ENCODE measurements at regions not wholly inside any gene's neighbourhood (a gene's known extent, or its start where the extent isn't known, plus 50 kb on each side); places are given as distances from the start of the nearest gene placed in this dataset.
"Not testable (repeated sequence)": the region's sequence is repeated elsewhere in the genome, so short reads cannot be mapped to it uniquely, and the experiment has no call there.

DNA sequence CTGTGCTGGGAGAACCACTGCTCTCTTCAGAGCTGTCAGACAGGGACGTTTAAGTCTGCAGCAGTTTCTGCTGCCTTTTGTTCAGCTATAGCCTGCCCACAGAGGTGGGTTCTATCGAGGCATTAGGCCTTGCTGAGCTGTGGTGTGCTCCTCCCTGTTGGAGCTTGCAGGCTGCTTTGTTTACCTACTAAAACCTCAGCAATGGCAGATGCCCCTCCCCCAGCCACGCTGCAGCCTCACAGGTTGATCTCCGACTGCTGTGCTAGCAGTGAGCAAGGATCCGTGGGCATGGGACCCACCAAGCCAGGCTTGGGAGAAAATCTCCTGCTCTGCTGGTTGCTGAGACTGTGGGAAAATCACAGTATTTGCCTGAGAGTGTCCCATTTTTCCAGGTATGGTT lies 133.8 kb upstream of the UBQLN2 start:
- CTCF ChIA-PET: no interaction called here
- peaks cover 8% of the 10 kb centered on the region for H3K4me1 Mint-ChIP-seq (ENCODE audit: low read depth)
- DNase-seq: no peak
- H3K27ac Mint-ChIP-seq: no peak overlapping the region
- H3K27me3 Mint-ChIP-seq (ENCODE audit: low read depth): no peaks in the 10 kb centered on the region
- ATAC-seq: no peak
- peaks cover 6% of the 10 kb centered on the region for H3K36me3 Mint-ChIP-seq (ENCODE audit: low read depth)
- POLR2A ChIA-PET: no interaction called here
- H3K4me3 Mint-ChIP-seq: no peak overlapping the region
- H3K9me3 Mint-ChIP-seq (ENCODE audit: insufficient read depth): no peaks in the 10 kb centered on the region

DNA sequence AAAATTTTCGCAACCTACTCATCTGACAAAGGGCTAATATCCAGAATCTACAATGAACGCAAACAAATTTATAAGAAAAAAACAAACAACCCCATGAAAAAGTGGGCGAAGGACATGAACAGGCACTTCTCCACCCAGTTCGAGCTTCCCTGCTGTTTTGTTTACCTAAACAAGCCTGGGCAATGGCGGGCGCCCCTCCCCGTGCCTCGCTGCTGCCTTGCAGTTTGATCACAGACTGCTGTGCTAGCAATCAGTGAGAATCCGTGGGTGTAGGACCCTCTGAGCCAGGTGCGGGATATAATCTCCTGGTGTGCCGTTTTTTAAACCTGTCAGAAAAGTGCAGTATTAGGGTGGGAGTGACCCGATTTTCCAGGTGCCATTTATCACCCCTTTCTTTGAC lies 111.4 kb upstream of the UBQLN2 start:
- H3K27me3 Mint-ChIP-seq (ENCODE audit: low read depth); H3K9me3 Mint-ChIP-seq (ENCODE audit: insufficient read depth); H3K4me3 Mint-ChIP-seq; H3K4me1 Mint-ChIP-seq (ENCODE audit: low read depth); H3K27ac Mint-ChIP-seq; DNase-seq; CTCF ChIA-PET; ATAC-seq; POLR2A ChIA-PET: not testable (repeated sequence)
- H3K36me3 Mint-ChIP-seq (ENCODE audit: low read depth): peaks cover 13% of the 10 kb centered on the region

DNA sequence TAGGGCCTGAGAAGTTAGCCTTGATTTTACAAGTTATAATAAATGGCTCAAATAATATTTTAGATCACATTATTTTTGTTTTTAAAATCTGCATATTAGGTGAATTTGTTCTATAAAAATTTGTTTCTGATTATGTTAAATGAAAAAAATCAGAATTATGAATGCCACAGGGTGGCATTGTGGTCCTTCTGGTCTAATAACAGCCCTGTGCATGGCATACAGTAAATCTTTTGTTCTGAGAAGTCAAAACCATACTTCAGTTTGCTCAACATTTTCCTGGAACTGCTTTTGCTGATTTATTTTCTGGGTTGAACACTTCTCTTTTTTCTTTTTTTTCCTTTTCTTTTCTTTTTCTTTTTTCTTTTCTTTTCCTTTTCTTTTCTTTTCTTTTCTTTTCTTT lies 101.0 kb upstream of the UBQLN2 start:
- Mint-ChIP-seq H3K27me3 (ENCODE audit: low read depth) (no peaks in the 10 kb centered on the region), H3K9me3 (ENCODE audit: insufficient read depth) (no peaks in the 10 kb centered on the region), H3K27ac (no peak overlapping the region), H3K36me3 (ENCODE audit: low read depth) (peaks cover 25% of the 10 kb centered on the region), H3K4me3 (no peak overlapping the region), H3K4me1 (ENCODE audit: low read depth) (peaks cover 18% of the 10 kb centered on the region)
- CTCF ChIA-PET: no interaction called here
- ATAC-seq: no peak
- POLR2A ChIA-PET: no interaction called here
- DNase-seq: no peak

DNA sequence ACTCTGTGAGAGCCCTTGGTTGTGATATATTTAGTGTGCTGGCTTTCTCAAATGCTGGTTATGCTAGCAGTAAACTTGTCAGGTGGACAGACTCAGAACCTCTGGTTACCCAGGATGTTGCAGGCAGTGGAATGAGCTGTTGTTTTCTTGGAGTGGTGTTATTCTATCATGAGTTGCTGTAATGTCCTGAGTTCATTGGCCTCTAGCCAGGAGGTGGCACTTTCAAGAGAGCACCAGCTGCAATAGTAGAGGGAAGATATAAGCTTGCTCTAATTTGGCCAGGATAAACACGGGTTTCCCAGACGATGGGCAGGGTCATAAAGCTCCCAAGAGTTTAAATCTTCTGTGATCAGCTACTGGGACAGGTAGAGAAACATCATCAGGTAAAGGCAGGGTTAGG lies 95.0 kb upstream of the UBQLN2 start:
- POLR2A ChIA-PET: no interaction called here
- no peaks in the 10 kb centered on the region for H3K27me3 Mint-ChIP-seq (ENCODE audit: low read depth)
- H3K9me3 Mint-ChIP-seq (ENCODE audit: insufficient read depth): peaks cover 4% of the 10 kb centered on the region
- H3K4me1 Mint-ChIP-seq (ENCODE audit: low read depth): peaks cover 11% of the 10 kb centered on the region
- DNase-seq (no peak), ATAC-seq (no peak)
- CTCF ChIA-PET: no interaction called here
- no peak overlapping the region for H3K4me3 Mint-ChIP-seq
- H3K27ac Mint-ChIP-seq: no peak overlapping the region
- peaks cover 3% of the 10 kb centered on the region for H3K36me3 Mint-ChIP-seq (ENCODE audit: low read depth)

DNA sequence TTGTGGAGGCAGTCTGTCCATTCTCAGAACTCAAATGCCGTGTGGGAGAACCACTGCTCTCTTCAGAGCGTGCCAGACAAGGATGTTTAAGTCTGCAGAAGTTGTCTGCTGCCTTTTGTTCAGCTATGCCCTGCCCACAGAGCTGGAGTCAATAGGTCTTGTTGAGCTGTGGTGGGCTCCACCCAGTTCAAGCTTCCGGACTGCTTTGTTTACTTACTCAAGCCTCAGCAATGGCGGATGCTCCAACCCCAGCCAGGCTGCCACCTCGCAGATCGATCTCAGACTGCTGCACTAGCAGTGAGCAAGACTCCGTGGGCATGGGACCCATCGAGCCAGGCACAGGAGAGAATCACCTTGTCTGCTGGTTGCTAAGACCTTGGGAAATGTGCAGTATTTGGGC lies 68.5 kb upstream of the UBQLN2 start:
- ATAC-seq; H3K27ac Mint-ChIP-seq; H3K4me1 Mint-ChIP-seq (ENCODE audit: low read depth); H3K4me3 Mint-ChIP-seq; CTCF ChIA-PET; H3K9me3 Mint-ChIP-seq (ENCODE audit: insufficient read depth); DNase-seq; H3K27me3 Mint-ChIP-seq (ENCODE audit: low read depth); POLR2A ChIA-PET; H3K36me3 Mint-ChIP-seq (ENCODE audit: low read depth): not testable (repeated sequence)

DNA sequence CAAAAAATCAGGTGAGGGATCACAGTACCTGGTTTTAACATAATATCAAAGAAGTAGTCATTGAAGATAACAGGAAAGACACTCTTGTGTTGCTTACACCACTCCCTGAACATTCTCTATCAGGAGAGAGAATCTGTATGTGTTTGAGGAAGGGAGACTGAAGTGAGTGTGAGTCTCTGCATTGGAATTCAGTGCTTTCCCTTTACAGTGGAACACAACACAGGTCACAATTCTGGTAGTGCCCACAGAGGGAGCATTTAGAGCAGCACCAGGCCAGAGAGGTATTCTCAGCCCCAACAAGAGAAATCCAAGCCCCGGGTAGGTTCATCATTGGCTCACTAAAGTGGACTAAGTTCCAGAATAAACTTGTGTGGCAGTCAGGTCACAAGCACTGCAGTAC lies 64.7 kb upstream of the UBQLN2 start:
- Mint-ChIP-seq H3K9me3 (ENCODE audit: insufficient read depth) (peaks cover 5% of the 10 kb centered on the region), H3K4me3 (no peak overlapping the region), H3K27ac (no peak overlapping the region), H3K36me3 (ENCODE audit: low read depth) (no peaks in the 10 kb centered on the region), H3K4me1 (ENCODE audit: low read depth) (no peaks in the 10 kb centered on the region), H3K27me3 (ENCODE audit: low read depth) (no peaks in the 10 kb centered on the region)
- ChIA-PET POLR2A (no interaction called here), CTCF (no interaction called here)
- no peak for ATAC-seq
- no peak for DNase-seq

DNA sequence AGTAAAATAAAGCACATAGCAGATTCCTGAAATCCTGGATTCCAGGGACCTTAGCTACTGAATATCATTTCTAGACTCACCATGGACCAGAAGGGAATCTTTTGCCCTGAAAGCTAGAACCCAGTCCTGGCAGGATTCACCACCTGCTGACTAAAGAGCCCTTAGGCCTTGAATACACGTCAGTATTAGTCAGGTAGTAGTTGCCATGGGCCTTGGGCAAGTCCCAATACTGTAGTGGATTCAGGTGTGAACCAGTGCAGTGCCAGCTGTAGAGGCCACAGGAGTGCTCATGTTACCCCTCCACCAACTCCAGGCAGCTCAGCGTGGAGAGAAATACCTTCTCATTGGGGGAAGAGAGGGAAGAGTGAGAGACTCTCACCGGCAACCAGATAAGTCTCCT lies 64.1 kb upstream of the UBQLN2 start:
- peaks cover 5% of the 10 kb centered on the region for H3K9me3 Mint-ChIP-seq (ENCODE audit: insufficient read depth)
- no peaks in the 10 kb centered on the region for H3K4me1 Mint-ChIP-seq (ENCODE audit: low read depth)
- no peaks in the 10 kb centered on the region for H3K27me3 Mint-ChIP-seq (ENCODE audit: low read depth)
- no peak overlapping the region for H3K4me3 Mint-ChIP-seq
- H3K27ac Mint-ChIP-seq: no peak overlapping the region
- DNase-seq (no peak), ATAC-seq (no peak)
- H3K36me3 Mint-ChIP-seq (ENCODE audit: low read depth): no peaks in the 10 kb centered on the region
- CTCF ChIA-PET: no interaction called here
- POLR2A ChIA-PET: no interaction called here

DNA sequence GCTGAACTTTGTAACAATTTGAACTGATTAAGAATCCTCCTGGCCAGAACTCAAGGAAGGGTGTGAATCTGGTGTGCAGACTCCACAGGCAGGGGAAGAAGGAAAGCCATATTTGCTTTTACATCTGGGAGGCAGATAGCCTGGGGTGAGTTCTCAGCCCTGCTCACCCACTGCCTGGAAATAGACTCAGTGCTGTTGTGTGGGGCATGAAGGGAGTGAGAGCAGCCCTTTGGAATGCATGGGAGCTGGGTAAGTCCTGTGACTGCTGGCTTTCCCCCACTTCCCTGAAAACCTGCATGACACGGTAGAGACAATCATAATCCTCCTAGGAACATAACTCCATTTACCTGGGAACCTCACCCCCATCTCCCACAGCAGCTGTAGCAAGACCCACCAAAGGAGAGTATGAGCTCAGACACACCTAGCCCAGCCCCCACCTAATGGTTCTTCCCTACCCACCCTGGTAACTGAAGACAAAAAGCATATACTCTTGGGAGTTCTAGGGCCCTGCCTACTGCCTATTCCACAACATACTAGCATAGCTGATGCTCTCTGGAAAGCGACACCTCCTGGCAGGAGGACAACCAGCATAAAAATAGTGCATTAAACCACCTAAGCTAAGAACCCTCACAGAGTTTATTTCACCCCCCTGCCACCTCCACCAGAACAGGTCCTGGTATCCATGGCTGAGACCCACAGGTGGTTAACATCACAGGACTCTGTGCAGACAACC lies 59.3 kb upstream of the UBQLN2 start:
- H3K27me3 Mint-ChIP-seq (ENCODE audit: low read depth): no peaks in the 10 kb centered on the region
- CTCF ChIA-PET: no interaction called here
- no peak overlapping the region for H3K4me3 Mint-ChIP-seq
- ATAC-seq (no peak), DNase-seq (no peak)
- no peaks in the 10 kb centered on the region for H3K4me1 Mint-ChIP-seq (ENCODE audit: low read depth)
- POLR2A ChIA-PET: no interaction called here
- H3K36me3 Mint-ChIP-seq (ENCODE audit: low read depth): peaks cover 9% of the 10 kb centered on the region
- no peak overlapping the region for H3K27ac Mint-ChIP-seq
- H3K9me3 Mint-ChIP-seq (ENCODE audit: insufficient read depth): peaks cover 5% of the 10 kb centered on the region

DNA sequence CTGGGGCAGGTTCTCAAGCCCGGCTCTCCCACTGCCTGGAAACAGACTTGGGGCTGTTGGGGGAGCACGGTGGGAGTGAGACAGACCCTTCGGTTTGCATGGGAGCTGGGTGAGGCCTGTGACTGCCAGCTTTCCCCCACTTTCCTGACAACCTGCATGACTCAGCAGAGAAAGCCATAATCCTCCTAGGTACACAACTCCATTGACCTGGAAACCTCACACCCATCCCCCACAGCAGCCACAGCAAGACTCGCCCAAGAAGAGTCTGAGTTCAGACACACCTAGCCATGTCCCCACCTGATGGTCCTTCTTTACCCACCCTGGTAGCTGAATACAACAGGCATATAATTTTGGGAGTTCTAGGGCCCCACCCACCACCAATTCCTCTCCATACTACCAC lies 57.6 kb upstream of the UBQLN2 start:
- H3K9me3 Mint-ChIP-seq (ENCODE audit: insufficient read depth): peaks cover 4% of the 10 kb centered on the region
- POLR2A ChIA-PET: no interaction called here
- ATAC-seq (no peak), DNase-seq (no peak)
- no peaks in the 10 kb centered on the region for H3K27me3 Mint-ChIP-seq (ENCODE audit: low read depth)
- CTCF ChIA-PET: no interaction called here
- no peak overlapping the region for H3K27ac Mint-ChIP-seq
- peaks cover 11% of the 10 kb centered on the region for H3K36me3 Mint-ChIP-seq (ENCODE audit: low read depth)
- no peak overlapping the region for H3K4me3 Mint-ChIP-seq
- H3K4me1 Mint-ChIP-seq (ENCODE audit: low read depth): no peaks in the 10 kb centered on the region
